HEK293 (cell line): ENCODE measurements at regions not wholly inside any gene's neighbourhood (a gene's known extent, or its start where the extent isn't known, plus 50 kb on each side); places are given as distances from the start of the nearest gene placed in this dataset.

Experiments used
- CTCF ChIA-PET: fragments of 350-600 bp; formaldehyde crosslinking; extraction: SDS; loops from one replicate; lab custom pipeline; 2021; ENCODE audit warnings: antibody characterized with exemption; lab: Yijun Ruan, JAX
- POLR2A ChIA-PET: fragments of 300-600 bp; formaldehyde crosslinking; extraction: SDS; loops from one replicate; lab custom pipeline; 2020; ENCODE audit warnings: antibody characterized with exemption, inconsistent platforms; lab: Yijun Ruan, JAX
- H3K27ac ChIP-seq: fragments of 200-500 bp; sonication (Bioruptor generic); 2 replicates; pipeline ENCODE4 v1.5.1; 2014; ENCODE audit warnings: low read depth, low read length, control low read depth, inconsistent platforms; ENCODE audit errors: extremely low read depth
- H3K36me3 ChIP-seq, 2 experiments: fragments of 200-500 bp in 1 of 2; sonication (Bioruptor generic) in 1 of 2; 1 replicate in 1 of 2; 2 replicates in 1 of 2; pipeline ENCODE4 v1.5.1; 2014 to 2017; ENCODE audit warnings: inconsistent platforms in 2 of 2, low read length in 2 of 2; ENCODE audit not compliant: control insufficient read depth in 2 of 2, insufficient read depth in 1 of 2
- H3K4me1 ChIP-seq: fragments of 200-500 bp; sonication (Bioruptor generic); 2 replicates; pipeline ENCODE4 v1.5.1; 2014; ENCODE audit warnings: mild to moderate bottlenecking, low read length, inconsistent platforms; ENCODE audit not compliant: control insufficient read depth, insufficient read depth
- H3K4me3 ChIP-seq: 2 replicates; pipeline ENCODE4 v1.5.1; 2011; ENCODE audit warnings: low read depth, mild to moderate bottlenecking, control low read depth, low read length, moderate library complexity
- H3K9me3 ChIP-seq: fragments of 200-500 bp; sonication (Bioruptor generic); 2 replicates; pipeline ENCODE4 v1.5.1; 2014; ENCODE audit warnings: low read depth, low read length, inconsistent platforms; ENCODE audit not compliant: control insufficient read depth, insufficient read depth
- IKZF3 ChIP-seq: fragments of 450-650 bp; IDR thresholded peaks from 2 replicates; pipeline ENCODE4 v1.5.0; 2018; ENCODE audit warnings: missing biosample characterization, mild to moderate bottlenecking, missing genetic modification characterization, moderate library complexity
- KLF9 ChIP-seq: fragments of 450-650 bp; formaldehyde crosslinking; IDR thresholded peaks from 2 replicates; pipeline ENCODE4 v1.5.1; 2016; ENCODE audit warnings: missing biosample characterization, missing genetic modification characterization, low read depth
- SETDB1 ChIP-seq: IDR thresholded peaks from one replicate; pipeline ENCODE4 v1.6.1; 2017; ENCODE audit warnings: mild to moderate bottlenecking, low read length, moderate library complexity, mixed read lengths; ENCODE audit not compliant: insufficient read length
- TRIM28 ChIP-seq: IDR thresholded peaks from 2 replicates; pipeline ENCODE4 v1.6.1; 2011; ENCODE audit warnings: low read length, control low read depth, borderline replicate concordance
- ZBTB7A ChIP-seq: fragments of 450-650 bp; formaldehyde crosslinking; IDR thresholded peaks from 2 replicates; pipeline ENCODE4 v1.5.1; 2016; ENCODE audit warnings: low read depth, missing biosample characterization, missing genetic modification characterization
- ZEB2 ChIP-seq: fragments of 450-650 bp; formaldehyde crosslinking; IDR thresholded peaks from 2 replicates; pipeline ENCODE4 v1.5.1; 2016; ENCODE audit warnings: missing biosample characterization, missing genetic modification characterization
- ZNF16 ChIP-seq: fragments of 450-650 bp; formaldehyde crosslinking; IDR thresholded peaks from 2 replicates; pipeline ENCODE4 v1.5.1; 2016; ENCODE audit warnings: low read depth, missing biosample characterization, missing genetic modification characterization
- ZNF223 ChIP-seq: fragments of 450-650 bp; formaldehyde crosslinking; IDR thresholded peaks from 2 replicates; pipeline ENCODE4 v1.5.1; 2016; ENCODE audit warnings: missing biosample characterization, missing genetic modification characterization
- ZNF248 ChIP-seq: fragments of 450-650 bp; formaldehyde crosslinking; IDR thresholded peaks from 2 replicates; pipeline ENCODE4 v1.5.1; 2017; ENCODE audit warnings: missing biosample characterization, missing genetic modification characterization
- ZNF311 ChIP-seq: fragments of 450-650 bp; formaldehyde crosslinking; IDR thresholded peaks from 2 replicates; pipeline ENCODE4 v1.5.1; 2017; ENCODE audit warnings: missing biosample characterization, missing genetic modification characterization, borderline replicate concordance
- ZNF426 ChIP-seq: fragments of 450-650 bp; formaldehyde crosslinking; IDR thresholded peaks from 2 replicates; pipeline ENCODE4 v1.5.1; 2017; ENCODE audit warnings: missing biosample characterization, missing genetic modification characterization, mild to moderate bottlenecking, inconsistent platforms, moderate library complexity
- ZNF433 ChIP-seq: fragments of 450-650 bp; formaldehyde crosslinking; IDR thresholded peaks from 2 replicates; pipeline ENCODE4 v1.5.1; 2016; ENCODE audit warnings: missing biosample characterization, missing genetic modification characterization, low read depth
- ZNF529 ChIP-seq: fragments of 450-650 bp; formaldehyde crosslinking; IDR thresholded peaks from 2 replicates; pipeline ENCODE4 v1.5.1; 2017; ENCODE audit warnings: missing genetic modification characterization, missing biosample characterization; ENCODE audit not compliant: insufficient replicate concordance
- ZNF561 ChIP-seq: fragments of 450-650 bp; IDR thresholded peaks from 2 replicates; pipeline ENCODE4 v1.5.1; 2018; ENCODE audit warnings: missing biosample characterization, missing genetic modification characterization, borderline replicate concordance
- ZNF629 ChIP-seq: fragments of 450-650 bp; formaldehyde crosslinking; IDR thresholded peaks from 2 replicates; pipeline ENCODE4 v1.5.1; 2017; ENCODE audit warnings: missing biosample characterization, missing genetic modification characterization
- TF ChIP-seq, protein P1 (sequence below): fragments of 450-650 bp; formaldehyde crosslinking; IDR thresholded peaks from 2 replicates; pipeline ENCODE4 v1.5.1; 2016; ENCODE audit warnings: missing biosample characterization, missing genetic modification characterization, low read depth
- TF ChIP-seq, protein P2 (sequence below): fragments of 450-650 bp; formaldehyde crosslinking; IDR thresholded peaks from 2 replicates; pipeline ENCODE4 v1.5.1; 2016; ENCODE audit warnings: missing biosample characterization, missing genetic modification characterization
- TF ChIP-seq, protein P3 (sequence below): fragments of 450-650 bp; formaldehyde crosslinking; IDR thresholded peaks from 2 replicates; pipeline ENCODE4 v1.5.1; 2016; ENCODE audit warnings: missing biosample characterization, missing genetic modification characterization

DNA sequence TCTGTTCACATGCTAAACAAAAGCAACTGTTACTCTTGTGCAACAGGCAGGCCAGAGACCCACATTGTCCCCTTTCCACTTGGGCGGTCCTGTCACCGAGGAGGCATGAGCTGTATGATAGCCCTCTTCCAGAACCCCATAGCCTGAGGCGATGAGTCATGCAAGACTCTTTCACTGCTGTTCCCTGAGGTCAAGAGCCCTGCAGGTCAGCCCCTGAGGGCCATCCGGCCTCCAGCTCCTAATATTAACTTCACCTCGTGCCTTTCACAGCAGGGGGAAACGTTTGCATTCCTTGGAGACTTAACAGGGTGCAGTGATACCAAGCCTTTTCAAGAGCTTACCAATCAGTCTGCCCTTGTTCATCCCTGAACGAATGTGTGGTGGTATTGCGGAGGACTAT lies 253.3 kb upstream of the ECI2 start:
- no peak overlapping the region for H3K4me3 ChIP-seq
- H3K36me3 ChIP-seq: no peaks in the 10 kb centered on the region
- no peaks in the 10 kb centered on the region for H3K9me3 ChIP-seq
- TF ChIP-seq, protein P1, sequence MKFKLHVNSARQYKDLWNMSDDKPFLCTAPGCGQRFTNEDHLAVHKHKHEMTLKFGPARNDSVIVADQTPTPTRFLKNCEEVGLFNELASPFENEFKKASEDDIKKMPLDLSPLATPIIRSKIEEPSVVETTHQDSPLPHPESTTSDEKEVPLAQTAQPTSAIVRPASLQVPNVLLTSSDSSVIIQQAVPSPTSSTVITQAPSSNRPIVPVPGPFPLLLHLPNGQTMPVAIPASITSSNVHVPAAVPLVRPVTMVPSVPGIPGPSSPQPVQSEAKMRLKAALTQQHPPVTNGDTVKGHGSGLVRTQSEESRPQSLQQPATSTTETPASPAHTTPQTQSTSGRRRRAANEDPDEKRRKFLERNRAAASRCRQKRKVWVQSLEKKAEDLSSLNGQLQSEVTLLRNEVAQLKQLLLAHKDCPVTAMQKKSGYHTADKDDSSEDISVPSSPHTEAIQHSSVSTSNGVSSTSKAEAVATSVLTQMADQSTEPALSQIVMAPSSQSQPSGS (tag by site-specific recombination): no peak
- TF ChIP-seq ZNF433 (tag by site-specific recombination): no peak
- no peak overlapping the region for H3K27ac ChIP-seq
- no peaks in the 10 kb centered on the region for H3K4me1 ChIP-seq
- ChIA-PET POLR2A (no interaction called here), CTCF (no interaction called here)

DNA sequence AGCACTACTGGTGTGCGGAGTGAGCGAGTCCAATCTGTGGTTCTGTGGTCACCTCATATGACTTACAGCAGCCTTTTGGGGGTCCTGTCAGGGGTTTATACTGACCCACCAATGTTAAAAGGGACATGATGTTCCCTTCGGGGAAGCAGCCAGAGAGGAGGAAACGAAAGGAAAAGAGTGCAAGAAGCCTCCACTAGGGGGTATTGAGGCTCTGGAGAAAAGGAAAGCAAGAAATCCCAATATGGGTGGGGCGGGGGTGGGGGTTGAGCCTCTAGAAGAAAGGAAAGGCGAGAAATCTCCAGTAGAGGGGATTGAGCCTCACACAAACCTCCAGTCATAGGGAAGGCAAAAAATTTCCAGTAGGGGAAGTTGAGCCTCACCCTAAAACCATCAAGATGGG lies 249.3 kb upstream of the ECI2 start:
- Histone ChIP-seq H3K4me3 (no peak overlapping the region), H3K27ac (no peak overlapping the region), H3K4me1 (no peaks in the 10 kb centered on the region), H3K36me3 (no peaks in the 10 kb centered on the region)
- POLR2A ChIA-PET: no interaction called here
- CTCF ChIA-PET: interaction anchor here (0.6 to 1.0 kb wide), 2 partner anchors 12 to 1138 kb away, joined by 3 to 4 read pairs; no protein-coding TSS in a partner anchor
- TF ChIP-seq ZEB2 (tag by site-specific recombination) (no peak), ZNF248 (tag by site-specific recombination) (no peak), ZNF16 (no peak), ZNF629 (tag by site-specific recombination) (no peak), ZNF426 (tag by site-specific recombination) (no peak), KLF9 (tag by site-specific recombination) (no peak), ZNF223 (tag by site-specific recombination) (no peak), IKZF3 (tag by site-specific recombination) (no peak), ZBTB7A (tag by site-specific recombination) (no peak)
- TF ChIP-seq, protein P2, sequence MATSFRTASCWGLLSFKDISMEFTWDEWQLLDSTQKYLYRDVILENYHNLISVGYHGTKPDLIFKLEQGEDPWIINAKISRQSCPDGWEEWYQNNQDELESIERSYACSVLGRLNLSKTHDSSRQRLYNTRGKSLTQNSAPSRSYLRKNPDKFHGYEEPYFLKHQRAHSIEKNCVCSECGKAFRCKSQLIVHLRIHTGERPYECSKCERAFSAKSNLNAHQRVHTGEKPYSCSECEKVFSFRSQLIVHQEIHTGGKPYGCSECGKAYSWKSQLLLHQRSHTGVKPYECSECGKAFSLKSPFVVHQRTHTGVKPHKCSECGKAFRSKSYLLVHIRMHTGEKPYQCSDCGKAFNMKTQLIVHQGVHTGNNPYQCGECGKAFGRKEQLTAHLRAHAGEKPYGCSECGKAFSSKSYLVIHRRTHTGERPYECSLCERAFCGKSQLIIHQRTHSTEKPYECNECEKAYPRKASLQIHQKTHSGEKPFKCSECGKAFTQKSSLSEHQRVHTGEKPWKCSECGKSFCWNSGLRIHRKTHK (tag by site-specific recombination): no peak
- TF ChIP-seq, protein P3, sequence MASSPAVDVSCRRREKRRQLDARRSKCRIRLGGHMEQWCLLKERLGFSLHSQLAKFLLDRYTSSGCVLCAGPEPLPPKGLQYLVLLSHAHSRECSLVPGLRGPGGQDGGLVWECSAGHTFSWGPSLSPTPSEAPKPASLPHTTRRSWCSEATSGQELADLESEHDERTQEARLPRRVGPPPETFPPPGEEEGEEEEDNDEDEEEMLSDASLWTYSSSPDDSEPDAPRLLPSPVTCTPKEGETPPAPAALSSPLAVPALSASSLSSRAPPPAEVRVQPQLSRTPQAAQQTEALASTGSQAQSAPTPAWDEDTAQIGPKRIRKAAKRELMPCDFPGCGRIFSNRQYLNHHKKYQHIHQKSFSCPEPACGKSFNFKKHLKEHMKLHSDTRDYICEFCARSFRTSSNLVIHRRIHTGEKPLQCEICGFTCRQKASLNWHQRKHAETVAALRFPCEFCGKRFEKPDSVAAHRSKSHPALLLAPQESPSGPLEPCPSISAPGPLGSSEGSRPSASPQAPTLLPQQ (tag by site-specific recombination): no peak
- TF ChIP-seq, all 188 proteins: peak for 0
- H3K9me3 ChIP-seq: no peaks in the 10 kb centered on the region

DNA sequence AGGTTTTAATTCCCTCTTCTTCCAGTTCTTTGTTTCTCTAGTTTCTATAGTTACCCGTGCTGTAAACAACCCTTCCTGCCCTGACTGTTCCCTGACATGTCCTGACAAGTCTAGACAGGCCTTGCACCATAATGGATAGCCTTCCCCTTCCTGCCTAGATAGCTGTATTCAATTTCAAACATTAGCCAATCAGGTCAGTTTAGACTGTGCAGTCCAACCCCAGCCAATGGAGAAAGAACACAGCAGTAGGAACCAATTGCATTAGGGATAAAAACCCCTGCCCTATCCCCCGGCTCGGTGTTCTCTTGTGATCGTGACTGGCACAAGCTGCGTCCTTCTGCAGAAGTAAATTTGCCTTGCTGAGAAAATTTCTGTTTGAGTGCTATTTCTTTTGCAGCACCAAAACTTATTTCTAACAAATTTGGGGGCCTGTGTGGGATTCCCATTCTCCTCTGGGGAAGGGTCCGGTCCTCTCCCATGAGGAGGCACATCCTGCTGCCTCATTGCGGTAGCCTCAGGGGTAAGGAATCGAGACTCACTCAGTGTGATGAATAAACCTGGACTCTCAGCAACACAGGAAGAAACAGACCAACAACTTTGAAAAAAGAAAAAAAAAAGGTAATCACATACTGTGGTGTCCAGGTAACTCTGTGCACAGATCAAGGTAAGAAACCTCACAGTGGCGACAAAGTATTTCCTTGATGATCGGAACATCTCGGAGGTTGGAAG lies 248.7 kb upstream of the ECI2 start:
- H3K4me3 ChIP-seq: no peak overlapping the region
- POLR2A ChIA-PET: no interaction called here

More for the DNA sequence above, 248.7 kb upstream of the ECI2 start:
- Histone ChIP-seq H3K9me3 (no peaks in the 10 kb centered on the region), H3K27ac (no peak overlapping the region), H3K4me1 (no peaks in the 10 kb centered on the region), H3K36me3 (no peaks in the 10 kb centered on the region)
- TF ChIP-seq ZNF529 (tag by site-specific recombination) (no peak), TRIM28 (peak; percentile 82; the same call in 1 of the 2 replicates), ZNF561 (tag by site-specific recombination) (peak; percentile 85), SETDB1 (peak; percentile 99), ZNF311 (no peak)
- CTCF ChIA-PET: no interaction called here
